Gastroesophageal sphincter (tissue), 3 donors: ENCODE measurements at regions not wholly inside any gene's neighbourhood (a gene's known extent, or its start where the extent isn't known, plus 50 kb on each side); places are given as distances from the start of the nearest gene placed in this dataset.

ENCODE experiments used
- CTCF ChIP-seq, 4 experiments: fragments of 200-600 bp in 2 of 4; fragments of 450-650 bp in 2 of 4; sonication (generic) in 1 of 4; IDR thresholded peaks; one replicate each; pipeline ENCODE4 v1.5.1; 2017 to 2019; ENCODE audit warnings: antibody characterized with exemption in 4 of 4, mild to moderate bottlenecking in 2 of 4, moderate library complexity in 2 of 4
- POLR2A ChIP-seq, 2 donors: fragments of 450-650 bp; IDR thresholded peaks; one replicate each; pipeline ENCODE4 v1.6.1; 2017; ENCODE audit warnings: antibody characterized with exemption in 2 of 2, mild to moderate bottlenecking in 2 of 2, moderate library complexity in 1 of 2

- TF ChIP-seq POLR2A (IDR thresholded peaks at IDR 0.05) = no peak
- TF ChIP-seq CTCF (IDR thresholded peaks at IDR 0.05) = no peak
These were observed 838.3 kb downstream of the NLGN4X start for GRCh38 chrX:5390376-5390775.
